Heart left ventricle (tissue), 16 donors: ENCODE measurements at regions not wholly inside any gene's neighbourhood (a gene's known extent, or its start where the extent isn't known, plus 50 kb on each side); places are given as distances from the start of the nearest gene placed in this dataset.

Source experiments
- ATAC-seq, 4 donors: fragments of 200-7000 bp; cut with Tn5 transposase; one replicate each; pipeline ENCODE4 v1.9.1; 2020 to 2022; ENCODE audit warnings: moderate library complexity in 4 of 4, mild to moderate bottlenecking in 3 of 4, moderate number of reproducible peaks in 1 of 4
- DNase-seq, 5 donors: peaks; one replicate each; pipeline ENCODE4 v3.0.0-alpha.2; 2020
- H3K27ac ChIP-seq, 12 donors: fragments of 200-600 bp; sonication (generic) in 4 of 12; one replicate each; pipeline versions ENCODE4 v1.5.0 to v1.8.0; 2016 to 2022; ENCODE audit warnings: mild to moderate bottlenecking in 2 of 12
- H3K27me3 ChIP-seq, 9 donors: fragments of 200-600 bp; sonication (generic) in 2 of 9; one replicate each; pipeline versions ENCODE4 v1.5.1 to v1.8.0; 2016 to 2022; ENCODE audit warnings: mild to moderate bottlenecking in 3 of 9
- H3K36me3 ChIP-seq, 9 donors: fragments of 200-600 bp; sonication (generic) in 2 of 9; one replicate each; pipeline versions ENCODE4 v1.5.0 to v1.8.0; 2018 to 2022; ENCODE audit warnings: mild to moderate bottlenecking in 2 of 9
- H3K4me1 ChIP-seq, 12 donors: fragments of 200-600 bp; sonication (generic) in 4 of 12; one replicate each; pipeline versions ENCODE4 v1.5.0 to v1.8.0; 2016 to 2022; ENCODE audit warnings: mild to moderate bottlenecking in 3 of 12
- H3K4me3 ChIP-seq, 12 donors: fragments of 200-600 bp; sonication (generic) in 4 of 12; one replicate each; pipeline versions ENCODE4 v1.5.0 to v1.8.0; 2017 to 2022; ENCODE audit warnings: mild to moderate bottlenecking in 9 of 12, moderate library complexity in 4 of 12
- H3K9me3 ChIP-seq, 12 donors: fragments of 200-600 bp; sonication (generic) in 4 of 12; one replicate each; pipeline versions ENCODE4 v1.5.0 to v1.8.0; 2016 to 2022; ENCODE audit warnings: mild to moderate bottlenecking in 1 of 12
- CTCF ChIP-seq, 12 donors: fragments of 200-600 bp; sonication (generic) in 4 of 12; IDR thresholded peaks; one replicate each; pipeline versions ENCODE4 v1.5.0 to v1.8.0; 2018 to 2022; ENCODE audit warnings: antibody characterized with exemption in 12 of 12, mild to moderate bottlenecking in 5 of 12
- POLR2A ChIP-seq, 2 donors: fragments of 450-650 bp; IDR thresholded peaks; one replicate each; pipeline ENCODE4 v1.6.1; 2017; ENCODE audit warnings: antibody characterized with exemption in 2 of 2, mild to moderate bottlenecking in 2 of 2, moderate library complexity in 2 of 2
- WGBS, 4 donors: extraction: QIAGEN DNeasy Blood & Tissue Kit in 2 of 4; methylation state at CpG; one replicate each; pipeline versions ENCODE4 v1.1.5 to v1.1.7; 2013 to 2018; 5-methylcytosine and 5-hydroxymethylcytosine counted together
- intact Hi-C, 10 donors: fragments of 100-400 bp; cut with DNase I; formaldehyde crosslinking; loops; one replicate each; pipeline versions ENCODE4 v1.11.1 to v1.14.2; 2022
- donor health status: ischemic (EF 13 %, LVEDD 7.1; RV severe dilation, severe dysfunction).
- donor health status: healthy with polysubstance abuse.
- donor health status: DM: no; HTN: yes; CAD: no.
- donor health status: DM: no; HTN: no; CAD: no.
- donor health status: ischemic (EF 25% LVEDD 6.9; RV normal size, moderate dysfunction).
- donor health status: ischemic (EF 25% LVEDD 5.7; RV mildly dilated, moderate dysfunction).
- donor health status: healthy.
- donor health status: DM: yes; HTN: yes; CAD: no.
- donor health status: ischemic (EF 35%, LVEDD 5.7; RV mildly dilated, moderate dysfunction).
- donor health status: nonischemic (EF 11% LVEDD 7.7; RV severe dilation, severe dysfunction).
- donor health status: DM: yes; HTN: yes; CAD: no.
- donor health status: PGD.
- donor health status: ischemic (EF 29% LVEDD 5.4; RV normal size, mild dysfunction).
- donor health status: nonischemic (EF 23%, LVEDD 6.1; RV moderate dilation, normal function).

GRCh38 chr15:96234109-96234892 is 96.2 kb upstream of the NR2F2 start:
- ATAC-seq (no peak), DNase-seq (no peak)
- intact Hi-C loops: no loop called here
- H3K36me3 ChIP-seq: no peaks in the 10 kb centered on the region
- no peaks in the 10 kb centered on the region for H3K27me3 ChIP-seq
- no peak overlapping the region for H3K4me3 ChIP-seq
- WGBS, 4 donors: 78 to 85% (median 84%) methylated on average over 12 of the region's 12 CpGs
- TF ChIP-seq POLR2A (IDR thresholded peaks at IDR 0.05): no peak
- no peak for TF ChIP-seq CTCF (IDR thresholded peaks at IDR 0.05)
- H3K27ac ChIP-seq: no peak overlapping the region
- no peaks in the 10 kb centered on the region for H3K4me1 ChIP-seq
- H3K9me3 ChIP-seq: no peaks in the 10 kb centered on the region

- no peak for ATAC-seq
- TF ChIP-seq CTCF (IDR thresholded peaks at IDR 0.05) (no peak), POLR2A (IDR thresholded peaks at IDR 0.05) (no peak)
Measured at GRCh38 chr15:96237002-96237401, 93.5 kb upstream of the NR2F2 start.

GRCh38 chr15:96242761-96243160 is 87.7 kb upstream of the NR2F2 start:
- no peak overlapping the region for H3K27ac ChIP-seq
- intact Hi-C loops: no loop called here
- no peak overlapping the region for H3K4me3 ChIP-seq
- 80 to 89% (median 85%) methylated on average over 1 of the region's 1 CpG for WGBS, 4 donors
- no peak for TF ChIP-seq CTCF (IDR thresholded peaks at IDR 0.05)
- TF ChIP-seq POLR2A (IDR thresholded peaks at IDR 0.05): no peak
- DNase-seq (no peak), ATAC-seq (no peak)
- H3K9me3 ChIP-seq: peaks cover 0 to 22% (median 0%) of the 10 kb centered on the region in 12 donors
- no peaks in the 10 kb centered on the region for H3K27me3 ChIP-seq
- no peaks in the 10 kb centered on the region for H3K36me3 ChIP-seq
- H3K4me1 ChIP-seq: no peaks in the 10 kb centered on the region

More at GRCh38 chr15:96237002-96237401, 93.5 kb upstream of the NR2F2 start:
- intact Hi-C loops: no loop called here
- 88 to 97% (median 96%) methylated on average over 1 of the region's 1 CpG for WGBS, 4 donors
- Histone ChIP-seq H3K27me3 (no peaks in the 10 kb centered on the region), H3K4me1 (no peaks in the 10 kb centered on the region), H3K27ac (no peak overlapping the region), H3K4me3 (no peak overlapping the region), H3K9me3 (peaks cover 0 to 14% (median 0%) of the 10 kb centered on the region in 12 donors), H3K36me3 (no peaks in the 10 kb centered on the region)
- DNase-seq: no peak

- no peak overlapping the region for H3K27ac ChIP-seq
- WGBS, 4 donors: 78 to 84% (median 81%) methylated on average over 4 of the region's 4 CpGs
- intact Hi-C loops: loop anchor here in 1 of 10 donors (2.0 kb wide), 1 partner anchor 19 kb away; no protein-coding TSS in a partner anchor
Measured at GRCh38 chr15:96243701-96244100, 86.8 kb upstream of the NR2F2 start.

More at GRCh38 chr15:96243701-96244100, 86.8 kb upstream of the NR2F2 start:
- TF ChIP-seq CTCF (IDR thresholded peaks at IDR 0.05) (no peak), POLR2A (IDR thresholded peaks at IDR 0.05) (no peak)
- no peaks in the 10 kb centered on the region for H3K4me1 ChIP-seq
- H3K9me3 ChIP-seq: peaks cover 0 to 24% (median 0%) of the 10 kb centered on the region in 12 donors
- no peaks in the 10 kb centered on the region for H3K36me3 ChIP-seq
- H3K27me3 ChIP-seq: no peaks in the 10 kb centered on the region
- DNase-seq: no peak
- no peak overlapping the region for H3K4me3 ChIP-seq
- ATAC-seq: no peak
